ENCODE measurements at regions not wholly inside any gene's neighbourhood (a gene's known extent, or its start where the extent isn't known, plus 50 kb on each side); places are given as distances from the start of the nearest gene placed in this dataset.

DNA sequence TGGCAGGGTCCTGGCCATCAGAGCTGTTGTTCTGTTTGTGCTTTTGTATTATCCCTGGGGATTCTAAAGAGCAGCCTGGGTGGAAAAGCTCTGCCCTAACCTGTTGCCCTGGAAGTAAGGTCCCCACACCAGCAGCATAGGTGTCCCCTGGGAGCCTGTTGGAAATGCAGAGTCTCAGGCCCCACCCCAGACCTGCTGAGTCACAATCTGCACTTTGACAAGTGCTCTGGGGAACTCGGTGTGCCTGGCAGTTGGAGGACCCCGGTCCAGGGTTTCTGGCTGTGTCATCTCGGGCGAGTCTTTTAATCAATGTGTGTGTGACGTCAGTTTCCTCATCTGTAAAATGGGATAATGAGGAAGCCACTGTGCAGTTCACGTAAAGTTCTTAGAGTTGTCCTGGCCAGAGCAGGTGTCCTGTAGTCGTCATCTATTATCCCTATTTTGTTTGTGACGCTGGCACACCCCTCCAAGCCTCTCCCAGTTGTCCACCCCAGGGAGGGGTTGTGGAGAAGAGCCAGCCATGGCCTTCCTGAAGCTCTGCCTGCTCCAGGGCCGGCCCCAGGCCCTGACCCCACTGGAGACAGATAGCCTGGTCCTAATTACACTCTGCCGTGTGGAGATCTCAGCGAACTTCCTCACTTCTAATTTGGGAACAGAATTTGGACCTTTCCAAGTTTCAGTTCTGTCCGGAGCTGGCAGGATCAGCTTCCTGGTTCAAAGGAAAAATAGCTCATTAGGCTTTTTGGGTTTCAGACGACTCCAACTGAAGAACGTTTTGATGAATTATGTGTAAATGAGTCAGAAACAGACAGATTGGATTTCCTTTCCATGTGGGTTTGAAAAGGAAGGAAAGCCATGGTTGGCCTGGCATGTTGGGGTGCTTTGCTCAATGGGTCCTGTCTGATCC is 295.7 kb upstream of the FOXF1 start:
- DNase-seq (peak in 1 of 2 donors; percentile 24), ATAC-seq (peak; percentile 39 to 91 (median 80))
- Histone ChIP-seq H3K36me3 (no peaks in the 10 kb centered on the region), H3K9me3 (peaks cover 0 to 5% (median 0%) of the 10 kb centered on the region in 11 donors), H3K4me3 (no peak overlapping the region), H3K27ac (peak overlapping the region in 4 of 10 donors; percentile 16 to 58 (median 31)), H3K27me3 (peaks cover 0 to 31% (median 10%) of the 10 kb centered on the region in 7 donors), H3K4me1 (peaks cover 0 to 14% (median 0%) of the 10 kb centered on the region in 9 donors)
- WGBS, 2 donors, result 45 to 57% methylated on average over 14 of the region's 14 CpGs
- intact Hi-C loops (cut with DNase I), result no loop called here
- no peak for TF ChIP-seq CTCF (IDR thresholded peaks at IDR 0.05)

GRCh38 chr16:86215233-86215978 is 294.9 kb upstream of the FOXF1 start:
- ATAC-seq, result no peak
- intact Hi-C loops (cut with DNase I), result no loop called here
- 86 to 91% methylated on average over 13 of the region's 13 CpGs for WGBS, 2 donors
- DNase-seq, result no peak
- peaks cover 0 to 14% (median 0%) of the 10 kb centered on the region in 9 donors for H3K4me1 ChIP-seq
- peaks cover 0 to 5% (median 0%) of the 10 kb centered on the region in 11 donors for H3K9me3 ChIP-seq
- no peaks in the 10 kb centered on the region for H3K36me3 ChIP-seq
- peaks cover 0 to 39% (median 11%) of the 10 kb centered on the region in 7 donors for H3K27me3 ChIP-seq
- H3K4me3 ChIP-seq, result no peak overlapping the region
- peak overlapping the region in 3 of 10 donors; percentile 28 to 58 (median 34) for H3K27ac ChIP-seq
- no peak for TF ChIP-seq CTCF (IDR thresholded peaks at IDR 0.05)

- Histone ChIP-seq H3K36me3 (no peaks in the 10 kb centered on the region), H3K4me3 (no peak overlapping the region), H3K9me3 (peaks cover 0 to 5% (median 0%) of the 10 kb centered on the region in 11 donors), H3K4me1 (peaks cover 0 to 14% (median 0%) of the 10 kb centered on the region in 9 donors), H3K27ac (no peak overlapping the region), H3K27me3 (peaks cover 0 to 46% (median 16%) of the 10 kb centered on the region in 7 donors)
- WGBS, 2 donors, result 61 to 71% methylated on average over 9 of the region's 9 CpGs
- TF ChIP-seq CTCF (IDR thresholded peaks at IDR 0.05), result no peak
- intact Hi-C loops (cut with DNase I), result no loop called here
- peak in 1 of 8 donors; percentile 8 for ATAC-seq
- DNase-seq, result no peak
These were observed 294.2 kb upstream of the FOXF1 start for GRCh38 chr16:86215979-86216585.

GRCh38 chr16:86216591-86216990 is 293.7 kb upstream of the FOXF1 start:
- H3K9me3 ChIP-seq, result peaks cover 0 to 4% (median 0%) of the 10 kb centered on the region in 11 donors
- H3K27me3 ChIP-seq, result peaks cover 0 to 51% (median 21%) of the 10 kb centered on the region in 7 donors
- intact Hi-C loops (cut with DNase I), result no loop called here
- H3K4me3 ChIP-seq, result no peak overlapping the region
- no peaks in the 10 kb centered on the region for H3K36me3 ChIP-seq
- DNase-seq (no peak), ATAC-seq (no peak)
- no peak overlapping the region for H3K27ac ChIP-seq
- peaks cover 0 to 14% (median 0%) of the 10 kb centered on the region in 9 donors for H3K4me1 ChIP-seq
- TF ChIP-seq CTCF (IDR thresholded peaks at IDR 0.05), result no peak
- 77 to 83% methylated on average over 9 of the region's 9 CpGs for WGBS, 2 donors

Data from heart right ventricle (tissue), 16 donors.